Esophagus muscularis mucosa (tissue), 4 donors: ENCODE measurements at regions not wholly inside any gene's neighbourhood (a gene's known extent, or its start where the extent isn't known, plus 50 kb on each side); places are given as distances from the start of the nearest gene placed in this dataset.

Experiments used
- DNase-seq: peaks from one replicate; pipeline ENCODE4 v3.0.0-alpha.2; 2017; ENCODE audit errors: extremely low spot score
- H3K27ac ChIP-seq, 4 donors: fragments of 200-600 bp; sonication (generic); replicated peaks in 1 of 4; 1 replicate in 3 of 4; 2 replicates in 1 of 4; pipeline ENCODE4 v1.5.1; 2016 to 2019; ENCODE audit warnings: mild to moderate bottlenecking in 1 of 4
- H3K27me3 ChIP-seq, 4 donors: fragments of 200-600 bp; sonication (generic); one replicate each; pipeline versions ENCODE4 v1.5.1 to v1.6.0; 2016 to 2019
- H3K36me3 ChIP-seq, 4 donors: fragments of 200-600 bp; sonication (generic); one replicate each; pipeline ENCODE4 v1.5.1; 2016 to 2019
- H3K4me1 ChIP-seq, 4 donors: fragments of 200-600 bp; sonication (generic); one replicate each; pipeline ENCODE4 v1.5.1; 2016 to 2019
- H3K4me3 ChIP-seq, 4 donors: fragments of 200-600 bp; sonication (generic); 1 replicate in 2 of 4; 2 replicates in 2 of 4; pipeline ENCODE4 v1.5.1; 2016 to 2019; ENCODE audit warnings: mild to moderate bottlenecking in 4 of 4, moderate library complexity in 1 of 4
- H3K9me3 ChIP-seq, 4 donors: fragments of 200-600 bp; sonication (generic); 1 replicate in 3 of 4; 2 replicates in 1 of 4; pipeline ENCODE4 v1.5.1; 2016 to 2019
- CTCF ChIP-seq, 3 experiments: fragments of 200-600 bp in 2 of 3; fragments of 450-650 bp in 1 of 3; sonication (generic) in 2 of 3; IDR thresholded peaks; one replicate each; pipeline ENCODE4 v1.5.1; 2017 to 2019; ENCODE audit warnings: antibody characterized with exemption in 3 of 3, mild to moderate bottlenecking in 2 of 3, moderate library complexity in 1 of 3
- EP300 ChIP-seq: sonication (generic); formaldehyde crosslinking; IDR thresholded peaks from one replicate; pipeline ENCODE4 v1.6.1; 2017; ENCODE audit warnings: antibody characterized with exemption
- POLR2A ChIP-seq: fragments of 450-650 bp; IDR thresholded peaks from one replicate; pipeline ENCODE4 v1.6.1; 2017; ENCODE audit warnings: antibody characterized with exemption, moderate library complexity, mild to moderate bottlenecking, low read depth
- POLR2AphosphoS5 ChIP-seq, 2 donors: sonication (generic); formaldehyde crosslinking; IDR thresholded peaks; one replicate each; pipeline ENCODE4 v1.6.1; 2017; ENCODE audit warnings: antibody characterized with exemption in 2 of 2
- WGBS: methylation state at CpG from one replicate; pipeline ENCODE4 v1.1.5; 2018; 5-methylcytosine and 5-hydroxymethylcytosine counted together
- intact Hi-C: fragments of 100-400 bp; cut with DNase I; formaldehyde crosslinking; loops from one replicate; pipeline ENCODE4 v1.15.1; 2023

DNA sequence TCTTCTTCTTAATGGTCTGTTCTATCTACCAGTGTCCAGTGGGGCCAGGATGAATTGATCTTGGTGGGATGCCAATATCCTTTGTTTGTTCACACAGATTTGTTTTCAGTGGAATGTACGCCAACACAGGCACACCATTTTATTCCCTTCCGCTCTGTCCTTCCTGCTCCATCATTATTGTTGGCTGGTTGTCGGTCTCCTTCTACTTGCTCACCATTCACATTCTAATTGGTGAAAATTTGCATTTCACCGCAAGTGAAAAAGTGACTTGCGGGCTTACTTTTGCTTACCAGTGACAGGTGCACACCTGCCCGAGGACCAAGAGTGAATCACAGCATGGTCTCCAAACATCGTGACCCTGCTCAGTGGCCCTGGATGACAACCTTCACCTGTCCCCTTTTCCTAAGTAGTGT lies 148.3 kb downstream of the NOC3L start:
- Histone ChIP-seq H3K27me3 (no peaks in the 10 kb centered on the region), H3K9me3 (no peaks in the 10 kb centered on the region), H3K36me3 (no peaks in the 10 kb centered on the region), H3K27ac (peak overlapping the region; percentile 59 to 76 (median 68)), H3K4me1 (peaks cover 29 to 75% (median 72%) of the 10 kb centered on the region in 4 donors), H3K4me3 (no peak overlapping the region)
- intact Hi-C loops = loop anchor here (10.0 kb wide), 1 partner anchor 110 kb away; no protein-coding TSS in a partner anchor
- no peak for DNase-seq
- 97% methylated on average over 7 of the region's 7 CpGs for WGBS
- TF ChIP-seq EP300 (no peak), POLR2A (no peak), POLR2AphosphoS5 (IDR thresholded peaks at IDR 0.05) (no peak), CTCF (IDR thresholded peaks at IDR 0.05) (no peak)

DNA sequence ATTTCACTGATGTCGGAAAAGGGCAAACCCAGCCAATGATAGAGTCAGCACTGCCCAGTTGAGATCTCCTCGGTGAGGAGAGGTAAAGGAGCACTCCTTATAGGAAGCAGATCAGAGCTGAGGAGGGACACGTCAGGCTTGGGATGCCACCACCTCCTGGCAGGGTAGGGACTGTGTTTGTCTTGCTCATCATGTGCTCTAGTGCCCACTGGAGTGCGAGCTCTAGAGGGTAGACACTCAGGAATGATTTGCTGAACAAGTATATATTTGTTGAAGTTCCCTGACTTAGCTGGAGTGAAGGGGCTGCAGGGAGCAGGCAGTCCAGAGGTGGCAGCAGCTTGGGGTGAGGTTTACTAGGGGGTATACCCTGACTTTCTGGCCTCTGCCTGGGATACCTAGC lies 146.5 kb downstream of the NOC3L start:
- no peaks in the 10 kb centered on the region for H3K36me3 ChIP-seq
- H3K9me3 ChIP-seq = no peaks in the 10 kb centered on the region
- H3K4me1 ChIP-seq = peaks cover 18 to 63% (median 56%) of the 10 kb centered on the region in 4 donors
- 89% methylated on average over 4 of the region's 4 CpGs for WGBS
- H3K4me3 ChIP-seq = no peak overlapping the region
- no peaks in the 10 kb centered on the region for H3K27me3 ChIP-seq
- intact Hi-C loops = loop anchor here (10.0 kb wide), 1 partner anchor 111 kb away; no protein-coding TSS in a partner anchor
- TF ChIP-seq CTCF (IDR thresholded peaks at IDR 0.05) = no peak
- no peak for TF ChIP-seq EP300
- no peak for TF ChIP-seq POLR2A
- TF ChIP-seq POLR2AphosphoS5 (IDR thresholded peaks at IDR 0.05) = no peak
- H3K27ac ChIP-seq = no peak overlapping the region
- no peak for DNase-seq

DNA sequence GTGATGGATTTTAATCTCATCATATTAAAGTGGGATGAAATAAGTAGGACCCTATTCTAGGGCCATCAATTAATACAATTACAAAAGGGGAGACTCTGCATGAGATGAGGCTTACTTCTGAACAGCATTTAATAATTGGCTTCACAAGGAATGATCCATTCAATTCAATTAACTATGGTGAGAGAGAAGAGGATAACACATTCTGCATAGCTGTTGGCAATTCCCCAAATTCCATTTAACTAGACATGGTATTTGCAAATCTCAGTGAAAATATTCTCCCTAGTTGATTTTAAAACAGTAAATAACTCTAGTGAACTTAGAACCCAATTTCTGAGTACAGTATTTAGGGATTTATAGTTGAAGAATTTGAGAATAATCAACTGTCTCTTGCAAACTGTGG lies 145.3 kb downstream of the NOC3L start:
- DNase-seq = no peak
- Histone ChIP-seq H3K4me3 (no peak overlapping the region), H3K9me3 (no peaks in the 10 kb centered on the region), H3K36me3 (no peaks in the 10 kb centered on the region), H3K27me3 (no peaks in the 10 kb centered on the region), H3K4me1 (peaks cover 18 to 53% (median 45%) of the 10 kb centered on the region in 4 donors), H3K27ac (no peak overlapping the region)
- intact Hi-C loops = loop anchor here (10.0 kb wide), 1 partner anchor 113 kb away; no protein-coding TSS in a partner anchor
- no peak for TF ChIP-seq POLR2AphosphoS5 (IDR thresholded peaks at IDR 0.05)
- TF ChIP-seq EP300 = no peak
- TF ChIP-seq POLR2A = no peak
- TF ChIP-seq CTCF (IDR thresholded peaks at IDR 0.05) = no peak

GRCh38 chr10:94218493-94219183 lies 144.1 kb downstream of the NOC3L start:
- no peak overlapping the region for H3K27ac ChIP-seq
- H3K36me3 ChIP-seq = no peaks in the 10 kb centered on the region
- intact Hi-C loops = loop anchor here (10.0 kb wide), 1 partner anchor 114 kb away; no protein-coding TSS in a partner anchor
- TF ChIP-seq EP300 = no peak
- no peak for TF ChIP-seq POLR2AphosphoS5 (IDR thresholded peaks at IDR 0.05)
- TF ChIP-seq CTCF (IDR thresholded peaks at IDR 0.05) = no peak
- TF ChIP-seq POLR2A = no peak
- no peaks in the 10 kb centered on the region for H3K27me3 ChIP-seq
- H3K9me3 ChIP-seq = no peaks in the 10 kb centered on the region
- no peak for DNase-seq
- H3K4me3 ChIP-seq = no peak overlapping the region
- peaks cover 8 to 47% (median 35%) of the 10 kb centered on the region in 4 donors for H3K4me1 ChIP-seq
- 91% methylated on average over 2 of the region's 2 CpGs for WGBS
